Retinal pigment epithelial cell (primary cell): ENCODE measurements at regions not wholly inside any gene's neighbourhood (a gene's known extent, or its start where the extent isn't known, plus 50 kb on each side); places are given as distances from the start of the nearest gene placed in this dataset.

Experiments
- DNase-seq: peaks from one replicate; pipeline ENCODE4 v3.0.0-alpha.2; 2010; ENCODE audit warnings: low read depth
- H3K4me3 ChIP-seq: 2 replicates; pipeline ENCODE4 v1.5.1; 2011; ENCODE audit warnings: mild to moderate bottlenecking, low read length, control low read depth, moderate library complexity
- TF ChIP-seq, protein P1 (sequence below): conservative IDR thresholded peaks from 2 replicates; pipeline ENCODE4 v1.5.1; 2011; ENCODE audit warnings: low read depth, low read length, control low read depth, inconsistent platforms

GRCh38 chr1:199170711-199171110 is 531.9 kb downstream of the PTPRC start:
- TF ChIP-seq, protein P1, sequence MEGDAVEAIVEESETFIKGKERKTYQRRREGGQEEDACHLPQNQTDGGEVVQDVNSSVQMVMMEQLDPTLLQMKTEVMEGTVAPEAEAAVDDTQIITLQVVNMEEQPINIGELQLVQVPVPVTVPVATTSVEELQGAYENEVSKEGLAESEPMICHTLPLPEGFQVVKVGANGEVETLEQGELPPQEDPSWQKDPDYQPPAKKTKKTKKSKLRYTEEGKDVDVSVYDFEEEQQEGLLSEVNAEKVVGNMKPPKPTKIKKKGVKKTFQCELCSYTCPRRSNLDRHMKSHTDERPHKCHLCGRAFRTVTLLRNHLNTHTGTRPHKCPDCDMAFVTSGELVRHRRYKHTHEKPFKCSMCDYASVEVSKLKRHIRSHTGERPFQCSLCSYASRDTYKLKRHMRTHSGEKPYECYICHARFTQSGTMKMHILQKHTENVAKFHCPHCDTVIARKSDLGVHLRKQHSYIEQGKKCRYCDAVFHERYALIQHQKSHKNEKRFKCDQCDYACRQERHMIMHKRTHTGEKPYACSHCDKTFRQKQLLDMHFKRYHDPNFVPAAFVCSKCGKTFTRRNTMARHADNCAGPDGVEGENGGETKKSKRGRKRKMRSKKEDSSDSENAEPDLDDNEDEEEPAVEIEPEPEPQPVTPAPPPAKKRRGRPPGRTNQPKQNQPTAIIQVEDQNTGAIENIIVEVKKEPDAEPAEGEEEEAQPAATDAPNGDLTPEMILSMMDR, result no peak

GRCh38 chr1:199172171-199173124 is 533.6 kb downstream of the PTPRC start:
- TF ChIP-seq, protein P1, result no peak
- no peak overlapping the region for H3K4me3 ChIP-seq
- no peak for DNase-seq

More at GRCh38 chr1:199170711-199171110, 531.9 kb downstream of the PTPRC start:
- no peak overlapping the region for H3K4me3 ChIP-seq
- DNase-seq, result no peak

GRCh38 chr1:199173356-199173755 is 534.5 kb downstream of the PTPRC start:
- no peak for DNase-seq
- TF ChIP-seq, protein P1, result no peak
- H3K4me3 ChIP-seq, result no peak overlapping the region

DNA sequence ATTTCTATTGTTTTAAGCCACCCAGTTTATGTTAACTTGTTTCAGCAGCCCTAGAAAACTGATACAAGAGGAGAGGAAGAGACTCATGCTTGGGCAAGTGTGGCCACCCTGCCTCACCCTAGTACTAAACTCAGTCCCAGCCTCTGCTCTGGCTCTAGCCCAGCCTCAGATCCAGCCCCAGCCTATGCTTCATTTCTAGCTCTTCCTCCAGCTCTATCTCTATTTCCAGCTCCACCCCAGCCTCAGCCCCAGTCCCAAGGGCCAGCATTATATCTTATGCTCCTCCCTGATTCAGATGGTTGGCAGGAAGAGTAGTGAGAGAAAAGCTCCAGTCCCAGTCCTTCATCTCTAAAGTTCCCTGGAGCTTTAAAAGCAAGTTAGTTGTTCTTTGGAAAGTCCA is 535.5 kb downstream of the PTPRC start:
- no peak for DNase-seq
- no peak overlapping the region for H3K4me3 ChIP-seq
- TF ChIP-seq, protein P1, result no peak

GRCh38 chr1:199176713-199177112 is 537.9 kb downstream of the PTPRC start:
- no peak overlapping the region for H3K4me3 ChIP-seq
- TF ChIP-seq, protein P1, result no peak
- no peak for DNase-seq

DNA sequence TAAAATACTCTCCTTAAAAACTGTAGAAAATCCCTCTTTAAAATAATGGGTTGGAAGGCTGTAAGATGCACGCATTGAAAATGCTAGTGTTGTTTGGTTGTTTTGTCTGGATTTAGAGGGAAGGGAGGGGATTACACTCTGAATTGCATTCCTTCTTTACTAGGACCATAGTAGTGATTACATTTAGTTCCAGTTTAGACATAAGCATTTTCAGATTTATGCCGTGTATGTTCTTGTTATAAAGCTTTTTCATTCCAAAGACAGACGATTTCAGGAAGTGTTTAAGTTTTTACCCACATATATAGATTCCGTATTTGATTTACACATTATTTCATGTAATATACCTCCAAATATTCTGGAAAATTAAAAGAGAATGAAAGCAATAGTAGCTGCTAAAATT is 538.4 kb downstream of the PTPRC start:
- TF ChIP-seq, protein P1, result no peak
- H3K4me3 ChIP-seq, result no peak overlapping the region
- DNase-seq, result no peak

- no peak for DNase-seq
- TF ChIP-seq, protein P1, result no peak
- H3K4me3 ChIP-seq, result no peak overlapping the region
These were observed 539.8 kb downstream of the PTPRC start for GRCh38 chr1:199178646-199179045.
